ENCODE measurements at regions not wholly inside any gene's neighbourhood (a gene's known extent, or its start where the extent isn't known, plus 50 kb on each side); places are given as distances from the start of the nearest gene placed in this dataset.

DNA sequence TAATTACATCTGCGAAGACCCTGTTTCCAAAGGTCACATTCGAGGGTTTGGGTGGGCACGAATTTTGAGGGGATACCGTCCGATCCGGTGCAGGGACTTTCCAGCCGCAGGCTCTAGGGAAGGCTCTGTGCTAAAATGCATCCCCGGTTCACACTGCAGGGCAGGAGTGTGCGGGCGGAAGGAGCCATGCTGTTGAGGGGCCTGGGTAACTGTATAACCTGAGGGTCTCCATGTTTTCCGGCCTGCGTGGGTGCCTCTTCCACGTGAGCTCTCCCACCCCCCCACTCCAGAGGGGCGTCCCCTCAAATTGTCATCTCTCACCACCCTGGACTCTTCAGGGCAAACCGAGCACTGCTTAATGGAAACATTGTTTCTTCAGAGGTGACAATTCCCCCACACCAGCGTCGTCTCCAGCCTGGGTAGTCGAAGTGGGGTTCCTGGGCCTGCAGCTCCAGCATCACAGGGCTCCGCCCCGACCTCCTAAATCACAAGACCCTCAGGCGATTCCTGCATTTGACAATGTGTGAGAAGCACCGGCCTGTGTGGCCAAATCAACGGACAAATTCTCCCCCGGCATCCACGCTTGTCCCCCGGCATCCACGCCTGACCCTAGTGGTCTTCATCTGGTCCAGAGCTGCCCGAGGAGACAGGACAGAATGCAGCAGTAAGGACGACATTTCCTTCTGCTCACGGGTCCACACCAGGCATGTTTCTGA is 51.2 kb downstream of the FOXL3 start:
- DNase-seq (ENCODE audit: low spot score), result no peak

DNA sequence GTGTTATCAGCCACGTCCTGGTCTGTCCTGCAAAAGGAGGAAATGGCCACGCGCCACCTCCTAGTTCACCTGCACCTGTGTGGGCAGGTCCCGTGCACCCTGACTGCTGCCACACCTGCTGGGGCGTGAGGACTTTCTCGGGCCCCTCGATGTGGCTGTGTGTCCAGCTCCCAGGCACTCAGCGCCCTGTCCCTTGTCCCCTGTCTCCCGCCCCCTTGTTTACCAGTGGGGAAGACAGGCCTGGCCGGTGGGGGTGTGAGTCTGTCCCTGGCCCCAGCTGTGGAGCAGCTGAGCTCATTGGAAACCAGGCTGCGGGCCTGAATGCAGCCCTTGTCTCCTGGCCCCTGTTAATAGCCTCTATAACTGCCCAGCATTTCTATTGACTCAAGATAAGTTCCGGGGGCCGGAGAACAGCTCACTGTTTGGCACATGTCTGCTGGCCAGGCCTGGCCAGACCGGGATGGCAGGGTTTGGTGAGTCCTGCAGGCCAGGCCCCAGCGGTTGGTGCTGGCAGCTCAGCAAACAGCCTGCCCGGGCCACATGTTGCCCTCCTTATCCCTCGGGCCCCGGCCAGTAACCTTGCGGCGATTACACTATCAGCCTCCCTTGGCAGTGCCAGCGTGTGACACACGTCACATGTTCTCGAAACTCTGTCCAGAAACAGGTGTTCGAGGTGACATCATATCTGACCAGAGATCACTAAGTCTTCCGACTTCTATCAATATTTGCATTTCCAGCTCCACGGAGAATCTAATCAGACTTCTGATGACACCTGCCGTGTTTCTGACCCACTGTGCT is 52.1 kb downstream of the FOXL3 start:
- DNase-seq (ENCODE audit: low spot score), result no peak

DNA sequence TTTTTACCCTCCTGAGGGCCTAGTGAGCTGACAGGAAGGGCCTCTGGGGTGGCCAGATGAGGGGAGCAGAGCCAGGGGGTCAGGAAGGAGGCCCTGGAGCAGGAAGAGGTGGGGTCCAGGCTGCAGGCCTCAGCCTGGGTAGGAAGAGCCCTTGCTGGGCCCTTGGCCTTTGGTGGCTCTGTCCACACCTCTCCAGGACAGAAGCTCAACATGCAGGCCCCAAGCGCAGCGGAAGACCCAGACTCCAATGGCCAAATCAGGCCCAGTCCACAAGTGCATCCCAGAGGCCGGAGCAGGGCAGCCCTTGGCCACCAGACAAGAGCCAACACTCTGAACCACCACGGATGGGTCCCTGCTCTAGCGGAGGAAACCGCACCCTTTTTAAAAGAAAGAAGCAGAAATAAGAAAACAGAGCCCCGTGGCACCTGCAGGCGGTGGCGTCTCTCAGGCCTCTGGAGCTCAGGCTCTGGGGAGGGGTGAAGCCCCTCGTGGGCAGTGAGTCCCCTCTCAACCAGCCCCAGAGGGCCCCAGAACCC is 52.8 kb downstream of the FOXL3 start:
- no peak for DNase-seq (ENCODE audit: low spot score)

DNA sequence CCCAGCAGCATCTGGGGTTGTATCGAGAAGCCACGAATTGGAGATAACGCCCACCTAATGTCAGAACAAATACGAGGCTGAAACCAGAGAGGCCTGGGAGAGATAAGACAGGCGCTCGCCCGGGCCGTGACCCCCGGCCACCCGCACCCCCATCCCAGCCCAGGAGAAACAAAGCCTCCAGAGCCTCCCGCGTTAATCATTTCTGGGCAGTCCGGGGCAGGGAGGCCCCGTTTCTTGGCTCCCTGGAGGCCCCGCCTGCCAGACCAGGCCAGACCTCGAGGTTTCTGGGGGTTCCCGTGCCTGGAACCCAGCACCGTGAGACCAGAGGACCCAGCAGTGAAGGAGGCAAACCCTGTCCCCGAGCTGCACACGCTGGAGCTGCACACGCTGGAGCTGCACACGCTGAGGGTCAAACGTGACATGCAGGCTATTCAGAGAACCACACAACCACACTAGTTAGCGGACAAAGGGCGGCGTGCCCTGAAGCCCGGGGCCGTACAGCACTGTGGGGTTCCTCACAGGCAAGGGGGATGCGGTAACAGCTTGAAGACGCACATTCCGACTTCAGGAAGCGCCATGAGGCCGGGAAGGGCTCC is 53.4 kb downstream of the FOXL3 start:
- no peak for DNase-seq (ENCODE audit: low spot score)

DNA sequence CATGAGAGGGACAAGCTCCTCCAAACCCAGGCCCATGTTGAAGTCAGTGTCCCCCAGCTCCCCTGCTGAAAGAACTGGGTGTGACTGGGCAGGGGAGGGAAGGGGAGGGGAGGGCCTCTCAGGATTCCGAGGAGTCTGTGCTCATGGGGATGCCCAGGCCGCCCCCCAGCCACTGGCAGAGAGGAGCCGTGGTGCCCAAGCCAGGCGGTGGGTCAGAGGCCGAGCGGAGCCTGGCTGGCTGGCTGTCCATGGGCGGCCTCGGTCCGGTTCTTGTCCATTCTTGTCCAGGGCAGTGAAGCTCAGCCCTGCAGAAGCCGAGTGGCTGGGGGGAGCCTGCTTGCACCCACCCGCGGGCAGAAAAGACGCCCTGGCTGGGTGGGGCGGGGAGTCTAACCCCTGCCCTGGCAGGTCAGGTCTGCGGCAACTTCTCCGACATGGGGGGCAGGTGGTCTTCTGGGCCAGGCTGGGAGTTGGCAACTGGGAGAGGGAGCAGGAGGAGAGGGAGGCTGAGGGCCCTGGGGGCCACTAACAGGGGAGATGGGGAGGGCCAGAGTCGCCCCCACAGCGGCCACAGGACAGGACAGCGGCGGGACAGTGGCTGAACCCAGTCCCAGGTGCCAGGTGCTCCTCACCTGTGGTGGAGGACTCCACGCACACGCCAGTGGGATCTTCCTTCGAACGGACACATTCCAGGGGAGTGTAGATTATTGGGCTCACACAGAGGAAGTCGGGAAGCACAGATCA is 54.1 kb downstream of the FOXL3 start:
- no peak for DNase-seq (ENCODE audit: low spot score)

DNA sequence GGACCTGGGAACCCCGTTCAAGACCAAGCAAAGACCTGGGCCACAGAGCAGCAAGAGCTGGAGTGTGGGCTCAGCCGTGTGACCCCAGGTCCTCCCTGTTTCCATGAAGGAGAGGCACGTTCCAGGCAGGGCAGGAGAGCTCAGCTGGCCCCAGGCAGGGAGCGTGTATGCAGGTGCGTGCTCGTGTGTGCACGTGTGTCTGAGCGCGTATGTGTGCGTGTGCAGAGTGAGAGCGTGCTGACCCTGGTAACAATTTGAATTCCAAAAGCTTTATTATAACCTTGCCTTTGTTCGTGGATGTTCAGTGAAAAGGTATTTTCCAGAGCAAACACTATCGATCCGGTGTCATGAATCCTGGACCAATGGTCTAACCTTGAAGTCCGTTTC is 54.6 kb downstream of the FOXL3 start:
- no peak for DNase-seq (ENCODE audit: low spot score)

DNA sequence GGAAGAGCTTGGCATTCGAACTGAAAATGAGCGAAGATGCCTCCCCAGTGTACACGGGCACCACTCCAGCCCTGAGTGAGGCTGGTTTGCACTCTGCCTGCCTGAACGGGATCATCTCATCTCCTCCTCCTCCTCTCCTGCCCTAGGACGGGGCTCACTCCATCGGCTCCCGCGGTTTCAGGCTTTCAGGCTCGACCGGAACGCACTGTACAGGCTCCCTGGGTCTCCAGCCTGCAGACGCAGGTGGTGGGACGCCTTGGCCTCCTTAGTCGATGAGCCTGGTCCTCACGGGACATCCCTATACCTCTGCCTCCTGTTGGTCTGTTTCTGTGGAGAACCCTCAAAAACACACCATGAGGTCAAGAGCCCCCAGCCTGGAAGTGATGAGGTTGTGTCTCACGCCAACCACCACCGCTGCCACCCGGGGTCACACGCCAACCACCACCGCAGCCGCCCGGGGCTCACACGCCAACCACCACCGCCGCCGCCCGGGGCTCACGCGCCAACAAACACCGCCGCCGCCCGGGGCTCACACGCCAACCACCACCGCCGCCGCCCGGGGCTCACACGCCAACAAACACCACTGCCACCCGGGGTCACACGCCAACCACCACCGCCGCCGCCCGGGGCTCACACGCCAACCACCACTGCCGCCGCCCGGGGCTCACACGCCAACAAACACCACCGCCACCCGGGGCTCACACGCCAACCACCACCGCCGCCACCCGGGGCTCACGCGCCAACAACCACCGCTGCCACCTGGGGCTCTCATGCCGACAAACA is 56.3 kb downstream of the FOXL3 start:
- no peak for DNase-seq (ENCODE audit: low spot score)

DNA sequence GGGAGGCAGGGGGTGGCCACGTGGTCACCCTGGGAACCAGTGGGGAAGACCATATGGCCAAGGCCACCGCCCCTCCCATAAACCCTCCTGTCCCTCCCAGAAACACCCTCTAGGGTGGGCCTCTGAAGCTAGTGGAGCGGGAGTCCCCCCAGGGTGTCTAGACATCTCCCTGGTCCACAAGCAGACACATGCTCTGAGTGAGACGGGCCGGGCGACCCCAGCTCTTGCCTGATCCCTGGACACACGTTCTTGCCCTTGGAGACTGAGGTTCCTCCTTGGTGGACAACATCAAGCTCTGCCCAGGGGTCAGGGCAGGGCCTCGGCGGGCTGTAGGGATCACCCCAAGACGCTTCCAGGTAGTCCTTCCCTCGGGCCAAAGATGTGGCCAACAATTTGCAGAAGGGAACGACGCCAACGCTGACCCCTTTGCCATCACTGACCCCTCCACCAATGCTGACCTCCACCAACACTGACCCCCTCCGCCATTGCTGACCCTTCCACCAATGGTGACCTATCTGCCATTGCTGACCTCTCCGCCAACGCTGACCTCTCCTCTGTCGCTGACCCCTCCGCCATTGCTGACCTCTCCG is 57.1 kb downstream of the FOXL3 start:
- DNase-seq (ENCODE audit: low spot score), result no peak

DNA sequence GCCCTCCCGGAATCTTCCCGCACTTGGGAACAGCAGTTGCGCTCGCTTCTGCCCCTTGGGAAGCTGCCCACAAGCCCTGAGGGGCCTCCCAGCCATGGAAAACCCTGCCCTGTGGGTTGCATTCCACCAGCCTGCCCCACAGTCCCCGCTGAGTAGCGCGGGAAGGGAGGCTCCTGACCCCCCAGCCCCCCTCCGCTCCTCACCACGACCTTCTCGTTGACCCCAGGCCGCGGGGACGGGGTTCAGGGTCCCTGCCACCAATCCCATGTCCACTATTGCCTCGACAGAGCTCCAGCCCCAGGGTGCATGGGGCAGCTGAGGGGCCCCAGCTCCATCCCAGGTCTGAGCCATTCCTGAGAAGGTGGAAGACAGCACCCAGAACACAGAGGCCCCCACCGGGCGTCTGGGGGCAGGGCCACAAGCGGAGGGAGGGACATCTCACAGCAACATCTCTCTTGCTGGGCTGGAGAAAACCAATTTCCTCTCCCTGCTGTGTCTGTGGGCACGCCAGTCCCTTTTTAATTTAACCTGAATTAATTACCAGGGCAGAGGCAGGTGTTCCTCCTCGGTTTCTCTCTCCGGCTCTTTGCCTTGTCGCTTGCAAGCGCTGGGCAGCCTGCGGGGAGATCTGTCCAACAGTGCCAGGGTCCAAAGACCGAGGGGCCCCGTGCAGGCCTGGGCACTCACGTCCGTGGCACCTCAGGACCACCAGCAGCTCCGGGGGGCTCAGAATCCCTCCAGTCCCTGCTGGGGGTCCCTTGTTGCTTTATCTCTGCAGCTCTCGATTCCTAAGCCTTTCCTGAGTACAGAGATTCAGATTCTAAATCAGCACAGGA is 57.9 kb downstream of the FOXL3 start:
- no peak for DNase-seq (ENCODE audit: low spot score)

DNA sequence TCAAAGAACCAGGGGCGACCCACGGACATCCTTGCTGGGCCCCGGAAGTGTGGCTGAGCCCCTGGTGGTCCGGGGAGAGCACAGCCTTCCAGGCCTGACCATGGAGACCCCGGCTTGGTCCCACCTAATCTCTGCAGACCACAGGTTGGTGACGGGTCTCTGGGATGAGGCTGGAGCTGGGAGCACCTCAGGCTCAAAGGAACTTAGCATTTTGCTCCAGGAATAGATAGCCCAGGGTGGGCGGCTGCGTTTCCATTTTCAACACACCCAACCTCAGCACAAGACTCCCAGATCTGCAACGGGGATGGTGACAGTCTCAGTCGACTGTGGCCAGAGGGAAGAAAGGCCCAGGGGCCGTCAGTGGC is 58.5 kb downstream of the FOXL3 start:
- DNase-seq (ENCODE audit: low spot score), result no peak

DNA sequence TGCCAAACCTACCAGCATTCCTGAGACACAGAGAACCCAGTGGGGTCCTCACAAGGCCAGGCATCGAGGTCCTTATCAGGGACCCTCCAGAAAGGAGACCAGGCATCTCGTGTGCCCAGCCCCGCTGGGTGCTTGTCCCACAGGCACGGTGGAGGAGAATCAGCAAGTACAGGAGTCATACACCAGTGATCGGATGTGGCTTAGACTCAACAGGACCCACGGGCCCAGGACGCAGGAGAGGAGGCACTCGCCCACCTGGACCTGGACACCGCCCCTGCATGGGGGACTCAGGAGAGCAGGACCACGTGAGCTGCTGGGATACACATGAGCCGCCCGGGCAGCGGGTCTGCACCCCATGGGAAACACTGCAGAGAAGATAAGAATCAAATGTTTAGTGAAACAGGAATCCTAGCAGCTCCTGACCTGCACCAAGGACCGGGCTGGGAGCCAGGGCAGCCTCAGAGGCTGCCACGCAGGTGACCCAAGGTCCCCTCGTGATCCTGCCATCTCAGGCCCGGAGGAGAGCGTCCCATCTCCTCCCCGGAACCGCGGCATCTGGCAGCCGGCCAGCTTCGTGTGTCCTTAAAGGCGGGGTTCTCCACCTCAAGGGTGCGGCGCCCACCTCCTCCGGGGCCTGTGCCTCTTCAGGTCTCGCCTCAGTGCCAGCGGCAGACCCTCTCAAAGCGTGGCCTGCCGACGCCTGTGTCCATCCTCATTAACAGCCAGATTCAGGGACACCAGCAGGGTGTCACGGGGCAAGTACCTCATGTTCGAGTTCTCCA is 59.2 kb downstream of the FOXL3 start:
- no peak for DNase-seq (ENCODE audit: low spot score)

DNA sequence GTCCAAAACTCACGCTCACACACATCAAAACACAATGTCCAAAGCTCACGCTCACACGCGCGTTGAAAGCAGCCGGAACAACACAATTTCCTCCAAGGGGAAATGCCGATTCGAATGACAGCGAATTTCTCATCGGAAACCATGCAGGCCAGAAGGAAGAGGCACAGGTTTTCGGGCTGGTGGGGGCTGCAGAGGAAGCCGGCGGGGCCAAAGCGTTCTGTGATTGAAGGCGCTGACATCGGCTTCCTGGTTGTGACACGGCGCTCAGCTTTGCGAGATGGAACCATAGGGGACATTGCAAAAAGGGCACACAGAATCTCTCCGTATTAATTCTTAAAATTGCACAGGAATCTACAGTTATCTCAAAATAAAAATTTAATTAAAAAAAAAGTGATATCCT is 61.3 kb downstream of the FOXL3 start:
- DNase-seq (ENCODE audit: low spot score), result no peak

DNA sequence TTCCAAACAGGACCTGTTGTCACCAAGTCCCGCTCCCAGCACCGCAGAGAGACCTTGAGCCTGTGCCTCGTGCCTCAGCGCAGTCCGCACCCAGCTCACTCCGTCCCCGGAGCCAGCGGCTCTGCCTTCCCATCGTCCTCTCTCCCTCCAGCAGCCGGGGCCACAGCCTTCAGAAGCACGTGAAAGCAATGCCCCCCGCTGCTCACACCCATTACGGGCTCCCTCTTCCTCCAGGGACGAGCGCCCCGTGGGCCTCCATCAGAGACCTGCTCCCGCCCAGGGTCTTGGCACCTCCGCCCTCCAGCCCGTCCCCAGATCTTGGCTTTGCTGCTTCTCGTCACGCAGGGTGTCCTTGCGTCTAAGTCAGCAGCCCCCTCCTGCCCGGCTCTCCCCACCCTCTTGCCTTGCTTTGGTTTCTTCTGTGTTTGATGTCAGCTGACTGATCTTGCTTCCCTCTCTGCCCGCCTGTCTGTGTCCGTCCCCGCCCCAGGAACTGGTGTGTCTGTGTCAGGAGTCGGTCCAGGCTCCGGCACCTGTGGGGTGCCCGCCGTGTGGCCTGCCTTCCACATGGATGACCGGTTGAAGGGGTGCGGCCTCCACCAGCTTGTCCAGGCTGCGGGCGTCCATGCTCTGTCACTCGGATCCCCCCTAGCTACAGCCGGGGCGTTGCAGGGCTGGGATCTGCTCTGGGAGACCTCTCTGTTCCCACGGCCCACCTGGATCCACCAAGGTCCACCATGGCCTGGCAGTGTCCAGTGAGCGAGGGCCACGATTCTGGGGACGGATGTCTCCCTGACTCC is 61.9 kb downstream of the FOXL3 start:
- no peak for DNase-seq (ENCODE audit: low spot score)

DNA sequence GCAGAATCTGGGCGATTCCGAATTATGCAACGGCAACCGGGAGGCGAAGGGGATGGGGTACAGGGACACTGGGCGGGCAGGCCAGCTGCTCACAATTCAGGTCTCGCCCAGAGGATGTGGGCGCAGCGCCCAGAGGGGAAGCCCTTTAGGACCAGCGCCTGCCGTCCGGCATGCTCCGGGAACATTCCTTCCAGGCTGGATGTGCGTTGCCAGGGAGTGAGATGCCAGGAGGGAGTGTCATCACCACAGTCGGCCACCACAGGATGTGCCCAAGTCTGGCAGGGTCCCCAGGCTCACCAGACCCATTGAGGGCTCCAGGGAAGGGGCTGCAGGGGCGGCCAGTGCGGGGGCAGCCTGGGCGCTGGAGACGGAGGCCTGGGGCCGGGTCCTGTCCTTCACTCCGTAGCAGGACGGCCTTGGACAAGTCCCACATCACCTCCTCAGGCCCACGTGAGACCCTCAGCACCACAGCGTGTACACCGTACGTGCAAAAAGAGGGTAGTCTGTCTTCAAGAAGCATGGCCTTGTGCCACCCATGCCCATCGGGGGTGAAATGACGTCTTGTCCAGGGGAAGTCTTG is 63.9 kb downstream of the FOXL3 start:
- no peak for DNase-seq (ENCODE audit: low spot score)

DNA sequence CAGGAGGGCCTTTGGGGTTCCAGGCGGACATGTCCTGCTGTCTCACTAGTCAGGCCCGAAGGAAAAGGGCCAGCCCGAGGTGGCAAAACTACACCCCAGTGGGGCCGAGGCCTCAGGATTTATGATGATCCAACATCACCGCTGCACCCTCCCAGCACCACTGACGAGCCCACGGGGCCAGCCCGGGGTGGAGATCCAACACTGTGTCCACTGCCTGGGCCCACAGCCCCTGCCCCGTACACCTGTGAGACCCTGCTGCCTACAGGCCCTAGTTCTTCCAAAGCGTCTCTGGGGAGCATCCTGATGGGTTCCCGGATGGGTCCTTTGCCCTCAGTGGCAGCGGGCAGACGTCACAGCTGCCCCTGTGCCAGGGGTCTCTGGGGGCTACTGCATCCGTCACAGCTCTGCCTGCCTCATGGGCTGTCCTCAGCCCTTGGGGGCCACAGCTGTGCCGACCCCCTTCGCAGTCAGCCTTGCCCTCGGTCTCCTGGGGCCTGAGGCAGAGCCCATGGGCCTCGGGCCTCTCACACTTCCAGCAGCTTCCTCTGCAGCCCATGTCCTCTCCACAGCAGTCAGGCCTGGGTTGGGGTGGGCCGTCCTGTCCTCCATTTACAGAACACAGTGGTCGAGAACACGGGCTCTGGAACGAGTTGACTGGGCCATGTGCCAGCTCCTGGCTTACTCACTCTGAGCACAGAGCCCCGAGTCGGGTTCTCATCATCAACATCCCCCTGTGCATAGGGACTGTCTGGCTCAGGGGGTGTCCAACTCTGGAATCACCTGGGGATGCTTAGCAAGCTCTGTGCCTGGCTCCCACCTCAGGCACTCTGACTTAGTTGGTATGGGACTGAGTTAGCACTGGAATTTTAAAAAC is 64.9 kb downstream of the FOXL3 start:
- no peak for DNase-seq (ENCODE audit: low spot score)

DNA sequence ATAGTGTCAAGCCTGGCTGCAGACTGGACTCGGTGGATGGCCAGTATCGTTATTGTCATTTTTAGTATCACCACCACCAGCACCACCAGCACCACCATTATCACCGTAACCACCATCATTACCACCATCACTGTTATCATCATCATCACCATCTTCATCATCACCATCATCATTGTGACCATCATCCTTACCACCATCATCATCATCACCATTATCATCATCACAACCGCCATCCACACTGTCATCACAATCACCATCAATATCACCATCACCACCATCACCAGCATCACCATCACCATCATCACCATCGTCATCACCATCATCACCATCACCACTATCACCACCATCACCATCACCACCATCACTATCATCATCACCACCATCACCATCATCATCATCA is 65.6 kb downstream of the FOXL3 start:
- DNase-seq (ENCODE audit: low spot score), result no peak

DNA sequence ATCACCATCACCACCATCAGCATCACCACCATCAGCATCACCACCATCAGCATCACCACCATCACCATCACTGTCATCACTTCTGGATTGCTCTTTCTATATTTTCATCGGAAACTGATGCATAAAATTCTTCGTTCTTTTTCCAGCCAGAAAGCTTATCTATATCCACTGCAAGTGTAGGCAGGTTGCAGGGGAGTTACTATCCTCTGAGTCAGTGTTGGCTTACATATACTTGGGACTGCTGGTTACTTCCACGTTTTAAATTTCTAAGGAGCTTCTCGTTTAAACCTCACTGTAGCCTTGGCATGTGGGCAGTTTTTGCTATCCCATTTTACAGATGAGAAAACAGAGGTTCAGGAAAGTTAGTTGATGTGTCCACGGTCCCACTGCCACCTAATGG is 66.1 kb downstream of the FOXL3 start:
- DNase-seq (ENCODE audit: low spot score), result no peak

All from ureter (tissue), 1 donor.